Fibroblast of lung (primary cell): ENCODE measurements at regions not wholly inside any gene's neighbourhood (a gene's known extent, or its start where the extent isn't known, plus 50 kb on each side); places are given as distances from the start of the nearest gene placed in this dataset.

Experiments used
- CTCF ChIP-seq, 2 donors: IDR thresholded peaks in 1 of 2; conservative IDR thresholded peaks in 1 of 2; 1 replicate in 1 of 2; 2 replicates in 1 of 2; pipeline ENCODE4 v1.5.1; 2011 to 2012; ENCODE audit warnings: low read length in 2 of 2, control low read depth in 1 of 2, inconsistent platforms in 1 of 2, low read depth in 1 of 2, mild to moderate bottlenecking in 1 of 2
- EZH2 ChIP-seq: IDR thresholded peaks from 2 replicates; pipeline ENCODE4 v1.5.1; 2012; ENCODE audit warnings: low read length, control low read depth, mild to moderate bottlenecking; ENCODE audit errors: missing control alignments

- TF ChIP-seq EZH2 (no peak), CTCF (conservative IDR thresholded peaks at IDR 0.05 in 1 of 2, IDR thresholded peaks at IDR 0.05 in 1 of 2; ENCODE audit: low read depth in 1 of 2, low read length in 2 of 2) (no peak)
Measured at GRCh38 chr3:10625323-10625722, 119.9 kb upstream of the ATP2B2 start.
